ENCODE measurements at regions not wholly inside any gene's neighbourhood (a gene's known extent, or its start where the extent isn't known, plus 50 kb on each side); places are given as distances from the start of the nearest gene placed in this dataset.

- Histone ChIP-seq H3K4me2 (ENCODE audit: low read length) (no peak overlapping the region), H3K27ac (ENCODE audit: low read depth, low read length) (no peak overlapping the region), H3K27me3 (ENCODE audit: insufficient read depth, low read length) (no peaks in the 10 kb centered on the region), H3K9me3 (ENCODE audit: insufficient read depth, low read depth, low read length) (no peaks in the 10 kb centered on the region), H3K9ac (ENCODE audit: low read length) (no peak overlapping the region), H3K79me2 (ENCODE audit: insufficient read depth, low read length) (no peaks in the 10 kb centered on the region), H4K20me1 (ENCODE audit: insufficient read depth, low read length) (no peaks in the 10 kb centered on the region), H3K4me1 (ENCODE audit: insufficient read depth, low read length) (no peaks in the 10 kb centered on the region), H3K36me3 (ENCODE audit: insufficient read depth, low read length) (no peaks in the 10 kb centered on the region), H3K4me3 (ENCODE audit: insufficient read depth, low read depth, low read length) (no peak overlapping the region), H2AFZ (ENCODE audit: low read depth, low read length) (no peak overlapping the region)
- FAIRE-seq (no peak), DNase-seq (ENCODE audit: low read depth) (no peak)
- no peak overlapping the region for H3K4me3 Mint-ChIP-seq (ENCODE audit: unreplicated experiment)
- H3K27ac Mint-ChIP-seq (ENCODE audit: unreplicated experiment), result no peak overlapping the region
- H3K27me3 Mint-ChIP-seq (ENCODE audit: low read depth, unreplicated experiment), result peaks cover 3% of the 10 kb centered on the region
- no peaks in the 10 kb centered on the region for H3K4me1 Mint-ChIP-seq (ENCODE audit: low read depth, unreplicated experiment)
- H3K9me3 Mint-ChIP-seq (ENCODE audit: unreplicated experiment), result peaks cover 2% of the 10 kb centered on the region
- TF ChIP-seq EZH2 (IDR thresholded peaks at IDR 0.05; ENCODE audit: insufficient read depth, low read length) (no peak), CTCF (IDR thresholded peaks at IDR 0.05; ENCODE audit: insufficient read depth, low read depth, low read length) (no peak)
- no peaks in the 10 kb centered on the region for H3K36me3 Mint-ChIP-seq (ENCODE audit: low read depth, unreplicated experiment)
These were observed 493.5 kb upstream of the PRKX start for GRCh38 chrX:4206941-4207340.

GRCh38 chrX:4197971-4198370 is 484.5 kb upstream of the PRKX start:
- peaks cover 2% of the 10 kb centered on the region for H3K9me3 Mint-ChIP-seq (ENCODE audit: unreplicated experiment)
- no peaks in the 10 kb centered on the region for H3K27me3 Mint-ChIP-seq (ENCODE audit: low read depth, unreplicated experiment)
- H3K4me1 ChIP-seq (ENCODE audit: insufficient read depth, low read length), result no peaks in the 10 kb centered on the region
- no peak for TF ChIP-seq EZH2 (IDR thresholded peaks at IDR 0.05; ENCODE audit: insufficient read depth, low read length)
- FAIRE-seq, result peak; percentile 66
- no peak overlapping the region for H3K9ac ChIP-seq (ENCODE audit: low read length)
- no peaks in the 10 kb centered on the region for H3K36me3 Mint-ChIP-seq (ENCODE audit: low read depth, unreplicated experiment)
- H2AFZ ChIP-seq (ENCODE audit: low read depth, low read length), result no peak overlapping the region
- no peaks in the 10 kb centered on the region for H3K79me2 ChIP-seq (ENCODE audit: insufficient read depth, low read length)
- no peaks in the 10 kb centered on the region for H3K27me3 ChIP-seq (ENCODE audit: insufficient read depth, low read length)
- no peak overlapping the region for H3K4me3 ChIP-seq (ENCODE audit: insufficient read depth, low read depth, low read length)
- H4K20me1 ChIP-seq (ENCODE audit: insufficient read depth, low read length), result no peaks in the 10 kb centered on the region
- no peak for DNase-seq (ENCODE audit: low read depth)
- H3K4me2 ChIP-seq (ENCODE audit: low read length), result no peak overlapping the region
- no peak overlapping the region for H3K27ac Mint-ChIP-seq (ENCODE audit: unreplicated experiment)
- H3K4me1 Mint-ChIP-seq (ENCODE audit: low read depth, unreplicated experiment), result no peaks in the 10 kb centered on the region
- no peak overlapping the region for H3K27ac ChIP-seq (ENCODE audit: low read depth, low read length)
- H3K36me3 ChIP-seq (ENCODE audit: insufficient read depth, low read length), result no peaks in the 10 kb centered on the region
- no peaks in the 10 kb centered on the region for H3K9me3 ChIP-seq (ENCODE audit: insufficient read depth, low read depth, low read length)
- H3K4me3 Mint-ChIP-seq (ENCODE audit: unreplicated experiment), result no peak overlapping the region

DNA sequence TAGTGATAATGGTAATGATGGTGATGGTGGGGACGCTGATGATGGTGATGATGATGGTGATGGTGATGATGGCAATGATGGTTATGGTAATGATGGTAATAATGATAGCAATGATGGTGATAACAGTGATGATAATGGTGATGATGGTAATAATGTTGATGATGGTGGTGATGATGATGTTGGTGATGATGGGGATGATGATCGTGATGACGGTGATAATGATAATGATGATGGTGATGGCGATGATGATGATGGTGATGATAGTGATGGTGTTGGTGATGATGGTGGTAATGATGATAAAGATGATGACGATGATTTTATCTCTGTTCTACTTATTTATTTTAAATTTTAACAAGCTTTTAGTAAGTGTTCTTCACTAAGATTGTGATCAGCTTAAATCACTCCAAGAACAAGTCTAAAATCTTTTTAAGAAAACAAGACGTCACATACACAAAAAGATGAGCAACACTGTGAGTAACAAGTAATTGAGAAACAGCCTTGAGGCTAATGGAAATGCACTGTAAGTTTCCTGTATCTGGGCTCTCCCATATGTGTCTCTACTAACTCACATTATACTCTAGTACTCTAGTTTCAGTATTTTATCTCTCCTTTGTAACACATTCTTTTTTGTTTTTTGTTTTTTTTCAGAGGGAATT is 480.2 kb upstream of the PRKX start:
- no peak for TF ChIP-seq EZH2 (IDR thresholded peaks at IDR 0.05; ENCODE audit: insufficient read depth, low read length)
- no peak for TF ChIP-seq CTCF (IDR thresholded peaks at IDR 0.05; ENCODE audit: insufficient read depth, low read depth, low read length)
- Histone ChIP-seq H3K4me2 (ENCODE audit: low read length) (no peak overlapping the region), H3K27ac (ENCODE audit: low read depth, low read length) (no peak overlapping the region), H3K4me3 (ENCODE audit: insufficient read depth, low read depth, low read length) (no peak overlapping the region), H3K79me2 (ENCODE audit: insufficient read depth, low read length) (no peaks in the 10 kb centered on the region), H2AFZ (ENCODE audit: low read depth, low read length) (no peak overlapping the region), H3K9me3 (ENCODE audit: insufficient read depth, low read depth, low read length) (no peaks in the 10 kb centered on the region), H3K4me1 (ENCODE audit: insufficient read depth, low read length) (no peaks in the 10 kb centered on the region), H3K36me3 (ENCODE audit: insufficient read depth, low read length) (no peaks in the 10 kb centered on the region), H3K27me3 (ENCODE audit: insufficient read depth, low read length) (no peaks in the 10 kb centered on the region), H3K9ac (ENCODE audit: low read length) (no peak overlapping the region), H4K20me1 (ENCODE audit: insufficient read depth, low read length) (no peaks in the 10 kb centered on the region)
- H3K27me3 Mint-ChIP-seq (ENCODE audit: low read depth, unreplicated experiment), result no peaks in the 10 kb centered on the region
- H3K27ac Mint-ChIP-seq (ENCODE audit: unreplicated experiment), result no peak overlapping the region
- H3K4me3 Mint-ChIP-seq (ENCODE audit: unreplicated experiment), result no peak overlapping the region
- peak; percentile 94 for FAIRE-seq
- H3K36me3 Mint-ChIP-seq (ENCODE audit: low read depth, unreplicated experiment), result no peaks in the 10 kb centered on the region
- no peak for DNase-seq (ENCODE audit: low read depth)
- no peaks in the 10 kb centered on the region for H3K4me1 Mint-ChIP-seq (ENCODE audit: low read depth, unreplicated experiment)
- H3K9me3 Mint-ChIP-seq (ENCODE audit: unreplicated experiment), result no peaks in the 10 kb centered on the region

Data from astrocyte (in vitro differentiated cells and primary cell).